ENCODE measurements at regions not wholly inside any gene's neighbourhood (a gene's known extent, or its start where the extent isn't known, plus 50 kb on each side); places are given as distances from the start of the nearest gene placed in this dataset.

- DNase-seq: no peak
These were observed 210.7 kb upstream of the TNP1 start for GRCh38 chr2:217070611-217071010.

GRCh38 chr2:217070043-217070430 is 210.2 kb upstream of the TNP1 start:
- no peak for DNase-seq

GRCh38 chr2:217069263-217070042 is 209.6 kb upstream of the TNP1 start:
- DNase-seq: no peak

DNA sequence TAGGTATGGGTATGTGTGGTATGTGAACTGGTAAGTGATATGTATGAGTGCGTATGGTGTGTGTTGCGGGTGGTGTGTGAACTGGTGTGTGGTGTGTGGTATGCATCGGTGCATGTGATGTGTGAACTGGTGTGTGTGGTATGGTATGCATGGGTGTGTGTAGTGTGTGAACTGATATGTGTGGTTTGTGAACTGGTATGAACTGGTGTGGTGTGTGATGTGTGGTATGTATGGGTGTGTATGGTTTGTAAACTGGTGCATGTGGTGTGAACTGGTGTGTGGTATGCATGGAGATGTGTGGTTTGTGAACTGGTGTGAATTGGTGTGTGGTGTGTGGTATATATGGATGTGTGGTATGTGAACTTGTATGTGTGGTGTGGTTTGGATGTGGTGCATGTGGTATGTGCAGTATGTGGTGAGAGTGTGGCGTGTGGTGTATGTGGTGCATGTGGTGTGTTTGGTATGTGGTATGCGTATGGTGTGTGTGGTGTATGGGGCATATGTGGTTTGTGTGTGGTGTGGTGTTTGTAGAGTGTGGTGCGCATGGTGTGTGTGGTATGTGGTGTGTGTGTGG is 208.9 kb upstream of the TNP1 start:
- no peak for DNase-seq

DNA sequence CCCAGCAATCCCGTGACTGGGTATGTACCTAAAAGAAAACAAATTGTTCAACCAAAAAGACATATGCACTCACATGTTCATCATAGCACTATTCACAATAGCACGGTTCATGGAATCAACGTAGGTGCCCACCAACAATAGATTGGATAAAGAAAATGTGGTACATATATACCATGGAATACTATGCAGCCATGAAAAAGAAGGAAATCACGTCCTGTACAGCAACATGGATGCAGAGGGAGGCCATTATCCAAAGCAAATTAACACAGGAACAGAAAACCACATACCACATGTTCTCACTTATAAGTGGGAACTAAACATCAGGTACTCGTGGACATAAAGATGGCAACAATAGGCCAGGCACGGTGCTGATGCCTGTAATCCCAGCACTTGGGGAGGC is 207.9 kb upstream of the TNP1 start:
- DNase-seq: no peak

- no peak for DNase-seq
These were observed 206.8 kb upstream of the TNP1 start for GRCh38 chr2:217066510-217067270.

DNA sequence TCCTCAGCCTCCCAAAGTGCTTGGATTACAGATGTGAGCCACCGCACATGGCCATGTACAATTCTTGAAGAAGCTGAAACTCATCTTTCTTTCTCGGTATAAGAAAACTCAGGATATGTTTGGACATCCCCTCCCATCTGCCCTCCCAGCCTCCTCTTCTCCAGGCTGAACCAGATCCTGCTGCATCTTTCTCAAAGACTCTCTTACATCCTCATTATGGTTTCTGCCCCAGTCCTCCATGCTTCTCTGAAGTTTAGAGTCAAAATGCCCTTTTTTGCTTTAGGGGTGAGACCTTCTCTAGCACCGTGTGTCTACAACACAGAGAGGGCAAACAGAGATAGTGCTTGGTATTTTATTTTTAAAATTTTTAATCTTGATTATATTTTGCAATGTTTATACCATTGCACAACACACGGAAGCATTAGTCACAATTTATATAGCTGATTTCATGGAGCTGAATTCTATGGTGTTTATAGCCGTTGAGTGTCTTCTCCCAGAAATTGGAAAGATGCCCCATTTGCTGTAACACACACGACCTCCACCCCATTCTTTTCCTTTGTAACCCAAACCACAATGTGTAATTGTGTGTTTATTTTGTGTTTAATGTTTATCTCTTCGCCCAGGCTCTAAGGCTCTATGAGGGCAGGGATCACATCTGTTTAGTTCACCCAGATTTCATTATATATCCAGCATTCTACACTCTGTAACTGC is 206.0 kb upstream of the TNP1 start:
- no peak for DNase-seq

GRCh38 chr2:217065012-217065290 is 205.1 kb upstream of the TNP1 start:
- no peak for DNase-seq

GRCh38 chr2:217064234-217065011 is 204.6 kb upstream of the TNP1 start:
- DNase-seq: no peak

DNA sequence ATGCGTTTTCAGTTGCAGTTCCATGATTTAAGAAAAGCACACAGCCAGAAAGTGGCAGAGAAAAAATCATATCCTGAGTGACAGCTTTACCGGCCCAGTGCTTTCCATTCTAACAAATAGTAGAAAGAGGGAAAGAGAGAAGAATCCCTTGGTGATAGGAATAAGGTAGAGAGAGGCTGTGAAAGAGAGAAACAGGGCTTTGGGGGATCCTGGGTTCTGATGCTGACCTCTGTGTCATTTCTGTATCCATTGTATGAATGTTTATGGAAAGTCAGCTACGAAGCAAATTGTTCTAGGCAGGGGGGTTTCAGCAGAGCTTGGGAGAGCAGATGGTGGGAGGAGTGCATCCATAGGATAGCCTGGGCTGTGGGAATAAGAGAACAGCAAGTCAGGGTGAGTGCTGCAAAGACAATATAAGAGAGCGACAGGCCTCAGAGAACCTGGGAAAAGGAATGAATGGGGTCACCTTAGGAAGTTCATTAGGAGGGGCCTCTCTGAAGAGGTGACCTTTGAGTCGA is 203.4 kb upstream of the TNP1 start:
- no peak for DNase-seq

GRCh38 chr2:217062768-217063167 is 202.9 kb upstream of the TNP1 start:
- no peak for DNase-seq

DNA sequence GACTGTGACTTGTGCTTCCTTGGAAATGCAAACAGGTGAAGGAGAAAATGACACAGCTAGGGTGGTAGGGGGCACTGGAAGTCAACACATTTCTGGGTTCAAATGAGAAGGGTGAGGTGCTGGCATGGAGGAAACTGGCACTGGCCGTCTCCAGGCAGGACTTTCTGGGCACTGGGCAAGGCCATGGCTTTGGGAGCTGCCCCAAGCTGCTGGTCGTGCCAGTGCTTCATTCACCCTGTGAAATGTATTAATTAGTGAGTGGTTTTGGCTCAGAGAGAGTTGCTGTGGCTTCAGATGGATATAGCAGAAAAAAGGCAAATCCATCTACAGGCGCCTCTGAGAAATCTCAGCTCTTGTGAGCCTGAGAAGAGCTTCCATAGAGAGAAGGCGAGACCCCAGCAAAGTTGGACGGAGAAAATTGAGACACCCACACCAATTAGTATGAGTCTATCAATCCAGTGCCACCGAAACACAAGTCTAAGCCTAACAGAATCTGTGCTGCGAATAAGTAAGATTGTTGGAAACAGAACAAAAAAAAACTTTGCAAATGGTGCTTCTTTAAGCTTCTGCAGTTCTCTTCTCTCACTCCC is 202.1 kb upstream of the TNP1 start:
- no peak for DNase-seq

- no peak for DNase-seq
These were observed 201.2 kb upstream of the TNP1 start for GRCh38 chr2:217060951-217061547.

- no peak for DNase-seq
These were observed 200.7 kb upstream of the TNP1 start for GRCh38 chr2:217060516-217060915.

DNA sequence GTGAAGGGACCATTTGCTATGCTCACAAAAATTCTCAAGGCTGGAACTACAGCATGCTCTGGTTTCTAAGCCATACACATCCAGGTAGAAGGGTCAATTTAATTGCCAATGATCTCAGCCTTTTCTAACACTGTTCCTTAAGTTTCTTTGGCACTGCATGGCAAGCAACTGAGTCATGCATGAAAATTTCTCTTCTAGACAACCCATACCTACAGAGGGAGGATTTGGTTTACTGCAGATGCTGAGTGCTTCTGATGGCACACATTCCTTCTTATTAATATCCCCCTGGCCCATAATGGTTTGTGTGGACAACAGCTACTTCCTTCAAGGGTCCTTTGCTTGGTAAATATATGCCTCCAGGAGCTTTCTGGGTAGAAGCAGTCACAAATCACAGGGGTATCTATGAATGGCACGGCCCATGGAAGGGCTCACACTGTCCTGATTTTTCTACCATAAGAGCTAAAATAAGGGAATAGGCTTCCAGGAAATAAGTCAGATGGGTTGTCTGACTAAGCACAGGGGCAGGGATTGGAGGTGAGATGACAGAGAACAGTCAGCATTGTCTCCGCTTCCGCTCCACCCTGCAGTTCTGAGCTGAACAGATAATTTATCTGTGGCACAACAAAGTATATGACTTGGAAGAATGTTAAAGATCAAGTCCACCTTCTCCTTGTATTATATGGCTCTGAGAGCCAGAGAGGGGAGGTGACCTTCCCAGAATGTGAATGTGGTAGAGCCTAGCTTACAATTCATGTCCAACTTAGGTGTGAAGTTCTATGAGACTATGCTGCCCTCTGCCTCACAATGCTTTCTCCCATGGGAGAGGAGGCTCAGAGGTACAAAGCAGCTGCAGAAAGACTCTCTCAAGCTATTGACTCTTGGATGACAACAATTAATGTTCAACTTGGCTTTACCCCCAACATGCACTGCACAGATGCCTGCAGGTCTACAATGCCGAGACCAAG is 199.2 kb upstream of the TNP1 start:
- peak; percentile 22 for DNase-seq

GRCh38 chr2:217057773-217058172 is 197.9 kb upstream of the TNP1 start:
- DNase-seq: no peak

GRCh38 chr2:217055624-217056023 is 195.8 kb upstream of the TNP1 start:
- no peak for DNase-seq

- no peak for DNase-seq
These were observed 194.9 kb upstream of the TNP1 start for GRCh38 chr2:217054791-217055190.

GRCh38 chr2:217052856-217053577 is 193.2 kb upstream of the TNP1 start:
- DNase-seq: no peak

DNA sequence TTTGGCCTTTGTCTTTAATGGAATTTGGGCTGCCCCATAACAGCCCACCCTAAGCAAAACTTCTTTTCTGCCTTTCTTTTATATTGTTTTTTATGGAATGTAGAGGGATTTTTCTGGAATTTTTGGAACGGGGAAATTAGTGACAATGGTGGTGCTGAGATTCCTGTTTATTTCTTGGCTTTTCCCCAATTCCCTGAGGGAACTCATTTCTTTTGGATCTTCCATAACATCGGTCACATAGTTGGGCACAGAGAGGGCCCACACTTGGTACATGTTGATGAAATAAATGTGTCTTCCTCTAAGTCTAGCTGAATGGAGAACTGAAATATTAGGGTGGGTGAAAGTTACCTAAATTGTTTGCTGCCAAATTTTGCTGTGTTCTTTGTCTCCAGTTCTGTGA is 191.6 kb upstream of the TNP1 start:
- DNase-seq: no peak

Data from hematopoietic multipotent progenitor cell treated with erythropoietin and hydrocortisone succinate and interleukin-3 and kit ligand, for 4 days (in vitro differentiated cells).